DND-41 (cell line): ENCODE measurements at regions not wholly inside any gene's neighbourhood (a gene's known extent, or its start where the extent isn't known, plus 50 kb on each side); places are given as distances from the start of the nearest gene placed in this dataset.

ENCODE experiments used
- EZH2 ChIP-seq: IDR thresholded peaks from 3 replicates; pipeline ENCODE4 v1.6.1; 2012; ENCODE audit warnings: borderline replicate concordance, low read depth, mild to moderate bottlenecking, moderate library complexity, low read length, inconsistent platforms; ENCODE audit not compliant: severe bottlenecking
- TF ChIP-seq, protein P1 (sequence below): IDR thresholded peaks from 2 replicates; pipeline ENCODE4 v1.5.1; 2012; ENCODE audit warnings: borderline replicate concordance, low read length, moderate library complexity, mild to moderate bottlenecking; ENCODE audit not compliant: poor library complexity, severe bottlenecking; ENCODE audit errors: extremely low read depth

DNA sequence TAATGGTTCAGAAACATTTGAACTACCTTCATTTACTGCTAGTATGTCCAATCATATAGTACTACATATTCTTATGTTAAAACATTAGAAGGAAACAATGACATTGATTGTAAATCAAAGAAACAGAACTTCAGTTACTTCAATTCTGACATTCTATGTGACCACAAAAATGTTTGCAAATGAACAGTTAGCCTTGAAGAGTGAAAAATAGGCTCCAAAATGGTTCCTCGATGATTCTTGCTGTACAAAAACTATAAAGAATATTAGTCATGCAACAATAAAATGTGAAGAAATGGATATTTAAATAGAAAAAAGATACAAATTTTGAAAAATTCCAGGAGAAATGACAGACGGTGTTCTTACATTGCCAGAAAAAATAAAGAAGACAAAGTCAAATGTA is 686.9 kb downstream of the BCKDHB start:
- TF ChIP-seq, protein P1, sequence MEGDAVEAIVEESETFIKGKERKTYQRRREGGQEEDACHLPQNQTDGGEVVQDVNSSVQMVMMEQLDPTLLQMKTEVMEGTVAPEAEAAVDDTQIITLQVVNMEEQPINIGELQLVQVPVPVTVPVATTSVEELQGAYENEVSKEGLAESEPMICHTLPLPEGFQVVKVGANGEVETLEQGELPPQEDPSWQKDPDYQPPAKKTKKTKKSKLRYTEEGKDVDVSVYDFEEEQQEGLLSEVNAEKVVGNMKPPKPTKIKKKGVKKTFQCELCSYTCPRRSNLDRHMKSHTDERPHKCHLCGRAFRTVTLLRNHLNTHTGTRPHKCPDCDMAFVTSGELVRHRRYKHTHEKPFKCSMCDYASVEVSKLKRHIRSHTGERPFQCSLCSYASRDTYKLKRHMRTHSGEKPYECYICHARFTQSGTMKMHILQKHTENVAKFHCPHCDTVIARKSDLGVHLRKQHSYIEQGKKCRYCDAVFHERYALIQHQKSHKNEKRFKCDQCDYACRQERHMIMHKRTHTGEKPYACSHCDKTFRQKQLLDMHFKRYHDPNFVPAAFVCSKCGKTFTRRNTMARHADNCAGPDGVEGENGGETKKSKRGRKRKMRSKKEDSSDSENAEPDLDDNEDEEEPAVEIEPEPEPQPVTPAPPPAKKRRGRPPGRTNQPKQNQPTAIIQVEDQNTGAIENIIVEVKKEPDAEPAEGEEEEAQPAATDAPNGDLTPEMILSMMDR: no peak
- no peak for TF ChIP-seq EZH2
